GM18499 (cell line): ENCODE measurements at regions not wholly inside any gene's neighbourhood (a gene's known extent, or its start where the extent isn't known, plus 50 kb on each side); places are given as distances from the start of the nearest gene placed in this dataset.

Source experiments
- ATAC-seq: cut with Tn5 transposase; IDR thresholded peaks from one replicate; pipeline ENCODE4 v1.9.1; 2021; ENCODE audit warnings: moderate number of reproducible peaks; ENCODE audit not compliant: insufficient read depth, unreplicated experiment

- no peak for ATAC-seq
Observed at GRCh38 chr6:82017773-82018172, 229.8 kb downstream of the IBTK start.

GRCh38 chr6:82017288-82017687 lies 230.3 kb downstream of the IBTK start:
- no peak for ATAC-seq

- ATAC-seq = no peak
Observed at GRCh38 chr6:82015526-82015925, 232.0 kb downstream of the IBTK start.

- ATAC-seq = no peak
Observed at GRCh38 chr6:82015043-82015442, 232.5 kb downstream of the IBTK start.

GRCh38 chr6:82013561-82014530 lies 233.7 kb downstream of the IBTK start:
- no peak for ATAC-seq

- ATAC-seq = peak; percentile 84
Observed at GRCh38 chr6:82006027-82006738, 241.4 kb downstream of the IBTK start.

- ATAC-seq = no peak
Observed at GRCh38 chr6:82000551-82000950, 247.0 kb downstream of the IBTK start.

- no peak for ATAC-seq
Observed at GRCh38 chr6:81999826-82000225, 247.3 kb upstream of the TENT5A start.

GRCh38 chr6:81999270-81999669 lies 246.8 kb upstream of the TENT5A start:
- no peak for ATAC-seq

- no peak for ATAC-seq
Observed at GRCh38 chr6:81998432-81998831, 246.0 kb upstream of the TENT5A start.

GRCh38 chr6:81997090-81997926 lies 244.8 kb upstream of the TENT5A start:
- peak; percentile 73 for ATAC-seq

- peak; percentile 52 for ATAC-seq
Observed at GRCh38 chr6:81996414-81996813, 243.9 kb upstream of the TENT5A start.

- no peak for ATAC-seq
Observed at GRCh38 chr6:81995548-81996289, 243.2 kb upstream of the TENT5A start.

- ATAC-seq = no peak
Observed at GRCh38 chr6:81988871-81989270, 236.4 kb upstream of the TENT5A start.

GRCh38 chr6:81988446-81988845 lies 236.0 kb upstream of the TENT5A start:
- ATAC-seq = no peak

GRCh38 chr6:81987293-81987692 lies 234.8 kb upstream of the TENT5A start:
- ATAC-seq = no peak

- ATAC-seq = no peak
Observed at GRCh38 chr6:81985191-81985590, 232.7 kb upstream of the TENT5A start.

- no peak for ATAC-seq
Observed at GRCh38 chr6:81984599-81984998, 232.1 kb upstream of the TENT5A start.

GRCh38 chr6:81981812-81982211 lies 229.3 kb upstream of the TENT5A start:
- no peak for ATAC-seq

GRCh38 chr6:81979767-81980166 lies 227.3 kb upstream of the TENT5A start:
- ATAC-seq = no peak
